Tibial artery (tissue), 4 donors: ENCODE measurements at regions not wholly inside any gene's neighbourhood (a gene's known extent, or its start where the extent isn't known, plus 50 kb on each side); places are given as distances from the start of the nearest gene placed in this dataset.
"Not testable (repeated sequence)": the region's sequence is repeated elsewhere in the genome, so short reads cannot be mapped to it uniquely, and the experiment has no call there.

Experiments used
- DNase-seq, 2 donors: peaks; one replicate each; pipeline ENCODE4 v3.0.0-alpha.2; 2019
- H3K27ac ChIP-seq, 2 donors: fragments of 200-600 bp; sonication (generic) in 1 of 2; 1 replicate in 1 of 2; 2 replicates in 1 of 2; pipeline ENCODE4 v1.5.1; 2018 to 2019; ENCODE audit warnings: mild to moderate bottlenecking in 1 of 2
- H3K27me3 ChIP-seq, 2 donors: fragments of 200-600 bp; sonication (generic) in 1 of 2; one replicate each; pipeline versions ENCODE4 v1.5.1 to v1.6.0; 2016 to 2019
- H3K36me3 ChIP-seq, 3 donors: fragments of 200-600 bp; sonication (generic) in 2 of 3; one replicate each; pipeline ENCODE4 v1.5.1; 2016 to 2019; ENCODE audit warnings: mild to moderate bottlenecking in 2 of 3
- H3K4me1 ChIP-seq, 4 donors: fragments of 200-600 bp; sonication (generic) in 2 of 4; 1 replicate in 3 of 4; 2 replicates in 1 of 4; pipeline ENCODE4 v1.5.1; 2016 to 2019
- H3K4me3 ChIP-seq, 2 donors: fragments of 200-600 bp; sonication (generic) in 1 of 2; 1 replicate in 1 of 2; 2 replicates in 1 of 2; pipeline ENCODE4 v1.5.1; 2018 to 2019; ENCODE audit warnings: mild to moderate bottlenecking in 2 of 2
- H3K9me3 ChIP-seq, 3 donors: fragments of 200-600 bp; sonication (generic) in 1 of 3; one replicate each; pipeline ENCODE4 v1.5.1; 2016 to 2019
- intact Hi-C: fragments of 100-400 bp; cut with DNase I; formaldehyde crosslinking; loops from one replicate; pipeline ENCODE4 v1.15.0; 2023; ENCODE audit warnings: low total_unique reads
- TF ChIP-seq, protein P1 (sequence below), 2 experiments: fragments of 200-600 bp in 1 of 2; fragments of 450-650 bp in 1 of 2; IDR thresholded peaks; one replicate each; pipeline ENCODE4 v1.5.1; 2017 to 2019; ENCODE audit warnings: antibody characterized with exemption in 2 of 2, mild to moderate bottlenecking in 1 of 2, moderate library complexity in 1 of 2

DNA sequence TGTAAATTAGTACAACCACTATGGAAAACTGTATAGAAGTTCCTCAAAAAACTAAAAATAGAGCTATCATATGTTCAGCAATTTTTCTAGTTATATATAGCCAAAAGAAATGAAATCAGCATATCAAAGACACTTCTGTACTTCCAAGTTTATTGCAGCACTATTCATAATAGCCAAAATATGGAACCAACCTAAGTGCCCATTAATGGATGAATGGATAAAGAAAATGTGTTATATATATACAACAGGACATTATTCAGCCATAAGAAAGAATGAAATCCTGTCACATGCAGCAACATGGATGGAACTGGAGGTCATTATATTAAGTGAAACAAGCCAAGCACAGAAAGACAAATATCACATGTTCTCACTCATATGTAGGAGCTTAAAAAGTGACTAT lies 112.6 kb downstream of the MDH1 start:
- no peaks in the 10 kb centered on the region for H3K36me3 ChIP-seq
- H3K27me3 ChIP-seq: no peaks in the 10 kb centered on the region
- H3K27ac ChIP-seq: no peak overlapping the region
- no peak for DNase-seq
- TF ChIP-seq, protein P1, sequence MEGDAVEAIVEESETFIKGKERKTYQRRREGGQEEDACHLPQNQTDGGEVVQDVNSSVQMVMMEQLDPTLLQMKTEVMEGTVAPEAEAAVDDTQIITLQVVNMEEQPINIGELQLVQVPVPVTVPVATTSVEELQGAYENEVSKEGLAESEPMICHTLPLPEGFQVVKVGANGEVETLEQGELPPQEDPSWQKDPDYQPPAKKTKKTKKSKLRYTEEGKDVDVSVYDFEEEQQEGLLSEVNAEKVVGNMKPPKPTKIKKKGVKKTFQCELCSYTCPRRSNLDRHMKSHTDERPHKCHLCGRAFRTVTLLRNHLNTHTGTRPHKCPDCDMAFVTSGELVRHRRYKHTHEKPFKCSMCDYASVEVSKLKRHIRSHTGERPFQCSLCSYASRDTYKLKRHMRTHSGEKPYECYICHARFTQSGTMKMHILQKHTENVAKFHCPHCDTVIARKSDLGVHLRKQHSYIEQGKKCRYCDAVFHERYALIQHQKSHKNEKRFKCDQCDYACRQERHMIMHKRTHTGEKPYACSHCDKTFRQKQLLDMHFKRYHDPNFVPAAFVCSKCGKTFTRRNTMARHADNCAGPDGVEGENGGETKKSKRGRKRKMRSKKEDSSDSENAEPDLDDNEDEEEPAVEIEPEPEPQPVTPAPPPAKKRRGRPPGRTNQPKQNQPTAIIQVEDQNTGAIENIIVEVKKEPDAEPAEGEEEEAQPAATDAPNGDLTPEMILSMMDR (IDR thresholded peaks at IDR 0.05): no peak
- intact Hi-C loops: no loop called here
- no peak overlapping the region for H3K4me3 ChIP-seq
- no peaks in the 10 kb centered on the region for H3K9me3 ChIP-seq
- peaks cover 0 to 17% (median 7%) of the 10 kb centered on the region in 4 donors for H3K4me1 ChIP-seq

DNA sequence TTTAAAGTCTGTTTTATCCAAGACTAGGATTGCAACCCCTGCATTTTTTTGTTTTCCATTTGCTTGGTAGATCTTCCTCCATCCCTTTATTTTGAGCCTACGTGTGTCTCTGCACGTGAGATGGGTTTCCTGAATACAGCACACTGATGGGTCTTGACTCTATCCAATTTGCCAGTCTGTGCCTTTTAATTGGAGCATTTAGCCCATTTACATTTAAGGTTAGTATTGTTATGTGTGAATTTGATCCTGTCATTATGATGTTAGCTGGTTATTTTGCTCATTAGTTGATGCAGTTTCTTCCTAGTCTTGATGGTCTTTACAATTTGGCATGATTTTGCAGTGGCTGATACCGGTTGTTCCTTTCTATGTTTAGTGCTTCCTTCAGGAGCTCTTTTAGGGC lies 117.3 kb downstream of the MDH1 start:
- H3K36me3 ChIP-seq, intact Hi-C loops, H3K4me3 ChIP-seq, H3K27ac ChIP-seq, H3K27me3 ChIP-seq, DNase-seq, H3K9me3 ChIP-seq, H3K4me1 ChIP-seq: not testable (repeated sequence)

DNA sequence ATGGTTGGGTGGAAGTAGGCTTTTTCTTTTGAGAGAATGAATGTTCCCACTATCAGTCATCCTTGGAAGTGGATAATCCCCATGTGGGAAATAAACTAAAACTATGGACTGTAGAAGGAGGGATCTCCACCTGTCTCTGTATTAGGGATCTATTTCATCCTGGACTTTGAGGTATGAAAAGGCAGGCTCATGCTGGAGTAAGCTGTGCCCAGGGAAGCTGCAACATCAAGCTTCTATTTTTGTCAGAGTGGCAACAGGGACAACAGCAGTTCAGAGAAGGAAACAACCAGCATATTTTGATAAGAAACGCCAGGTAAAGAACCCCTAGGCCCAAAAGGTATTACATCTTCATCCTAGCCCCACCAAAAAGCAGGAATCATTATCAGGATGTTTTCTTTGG lies 122.0 kb downstream of the MDH1 start:
- intact Hi-C loops: no loop called here
- TF ChIP-seq, protein P1 (IDR thresholded peaks at IDR 0.05): no peak
- H3K4me1 ChIP-seq: no peaks in the 10 kb centered on the region
- no peak for DNase-seq
- no peaks in the 10 kb centered on the region for H3K9me3 ChIP-seq
- no peak overlapping the region for H3K27ac ChIP-seq
- no peaks in the 10 kb centered on the region for H3K27me3 ChIP-seq
- H3K4me3 ChIP-seq: no peak overlapping the region
- H3K36me3 ChIP-seq: no peaks in the 10 kb centered on the region

- Histone ChIP-seq H3K4me1 (no peaks in the 10 kb centered on the region), H3K4me3 (no peak overlapping the region), H3K9me3 (no peaks in the 10 kb centered on the region), H3K27ac (no peak overlapping the region), H3K36me3 (no peaks in the 10 kb centered on the region), H3K27me3 (no peaks in the 10 kb centered on the region)
- intact Hi-C loops: no loop called here
- no peak for DNase-seq
- TF ChIP-seq, protein P1 (IDR thresholded peaks at IDR 0.05): no peak
Measured at GRCh38 chr2:63712748-63713147, 124.0 kb downstream of the MDH1 start.

GRCh38 chr2:63716146-63716545 lies 125.5 kb upstream of the UGP2 start:
- H3K4me3 ChIP-seq: no peak overlapping the region
- no peaks in the 10 kb centered on the region for H3K36me3 ChIP-seq
- no peak for DNase-seq
- H3K27ac ChIP-seq: no peak overlapping the region
- no peaks in the 10 kb centered on the region for H3K9me3 ChIP-seq
- no peaks in the 10 kb centered on the region for H3K27me3 ChIP-seq
- intact Hi-C loops: no loop called here
- TF ChIP-seq, protein P1 (IDR thresholded peaks at IDR 0.05): no peak
- H3K4me1 ChIP-seq: peaks cover 0 to 7% (median 0%) of the 10 kb centered on the region in 4 donors

GRCh38 chr2:63719052-63719451 lies 122.6 kb upstream of the UGP2 start:
- intact Hi-C loops: no loop called here
- peaks cover 0 to 7% (median 0%) of the 10 kb centered on the region in 4 donors for H3K4me1 ChIP-seq
- TF ChIP-seq, protein P1 (IDR thresholded peaks at IDR 0.05): no peak
- no peaks in the 10 kb centered on the region for H3K9me3 ChIP-seq
- H3K4me3 ChIP-seq: no peak overlapping the region
- H3K36me3 ChIP-seq: no peaks in the 10 kb centered on the region
- no peak for DNase-seq
- H3K27me3 ChIP-seq: no peaks in the 10 kb centered on the region
- H3K27ac ChIP-seq: no peak overlapping the region
